ENCODE measurements at regions not wholly inside any gene's neighbourhood (a gene's known extent, or its start where the extent isn't known, plus 50 kb on each side); places are given as distances from the start of the nearest gene placed in this dataset.

- ChIA-PET POLR2A (no interaction called here), CTCF (interaction anchor here (1.3 kb wide), 1 partner anchor 34 kb away, joined by 3 read pairs; no protein-coding TSS in a partner anchor)
- DNase-seq (ENCODE audit: extremely low spot score) = no peak
- no peak for TF ChIP-seq CTCF (IDR thresholded peaks at IDR 0.05; ENCODE audit: control extremely low read depth, extremely low read depth, low read depth, missing control alignments)
Observed at GRCh38 chr7:142379201-142379885, 121.5 kb upstream of the PRSS58 start.

- ChIA-PET POLR2A (no interaction called here), CTCF (no interaction called here)
Observed at GRCh38 chr7:142377567-142377966, 119.7 kb upstream of the PRSS58 start.

GRCh38 chr7:142376356-142376997 is 118.6 kb upstream of the PRSS58 start:
- no peak for TF ChIP-seq CTCF (IDR thresholded peaks at IDR 0.05; ENCODE audit: control extremely low read depth, extremely low read depth, low read depth, missing control alignments)
- CTCF ChIA-PET = interaction anchor here (1.5 to 1.7 kb wide), 2 partner anchors 8 to 9 kb away, joined by 3 to 6 read pairs; no protein-coding TSS in a partner anchor
- DNase-seq (ENCODE audit: extremely low spot score) = no peak
- POLR2A ChIA-PET = no interaction called here

More at GRCh38 chr7:142377567-142377966, 119.7 kb upstream of the PRSS58 start:
- no peak for TF ChIP-seq CTCF (IDR thresholded peaks at IDR 0.05; ENCODE audit: control extremely low read depth, extremely low read depth, low read depth, missing control alignments)
- DNase-seq (ENCODE audit: extremely low spot score) = no peak

- ChIA-PET POLR2A (no interaction called here), CTCF (interaction anchor here (1.1 to 1.7 kb wide), 4 partner anchors 9 to 29 kb away, joined by 3 to 6 read pairs (median 4); no protein-coding TSS in a partner anchor)
- no peak for TF ChIP-seq CTCF (IDR thresholded peaks at IDR 0.05; ENCODE audit: control extremely low read depth, extremely low read depth, low read depth, missing control alignments)
- no peak for DNase-seq (ENCODE audit: extremely low spot score)
Observed at GRCh38 chr7:142375710-142376313, 118.0 kb upstream of the PRSS58 start.

GRCh38 chr7:142372727-142373126 is 114.9 kb upstream of the PRSS58 start:
- no peak for TF ChIP-seq CTCF (IDR thresholded peaks at IDR 0.05; ENCODE audit: control extremely low read depth, extremely low read depth, low read depth, missing control alignments)
- ChIA-PET POLR2A (no interaction called here), CTCF (interaction anchor here (0.8 to 1.9 kb wide), 6 partner anchors 10 to 22 kb away, joined by 3 to 10 read pairs (median 4); no protein-coding TSS in a partner anchor)
- no peak for DNase-seq (ENCODE audit: extremely low spot score)

GRCh38 chr7:142371586-142372377 is 113.9 kb upstream of the PRSS58 start:
- ChIA-PET CTCF (interaction anchor here (1.2 to 1.9 kb wide), 2 partner anchors 14 kb away, joined by 4 to 10 read pairs; no protein-coding TSS in a partner anchor), POLR2A (no interaction called here)

More at GRCh38 chr7:142371586-142372377, 113.9 kb upstream of the PRSS58 start:
- no peak for TF ChIP-seq CTCF (IDR thresholded peaks at IDR 0.05; ENCODE audit: control extremely low read depth, extremely low read depth, low read depth, missing control alignments)
- DNase-seq (ENCODE audit: extremely low spot score) = no peak
